Left lung (tissue), 4 donors: ENCODE measurements at regions not wholly inside any gene's neighbourhood (a gene's known extent, or its start where the extent isn't known, plus 50 kb on each side); places are given as distances from the start of the nearest gene placed in this dataset.
"Not testable (repeated sequence)": the region's sequence is repeated elsewhere in the genome, so short reads cannot be mapped to it uniquely, and the experiment has no call there.

Experiments used
- ATAC-seq: fragments of 200-7000 bp; cut with Tn5 transposase; one replicate; pipeline ENCODE4 v1.9.1; 2020; ENCODE audit warnings: moderate library complexity
- DNase-seq, 4 donors: peaks; one replicate each; pipeline ENCODE4 v3.0.0-alpha.2; 2013 to 2020
- H3K27ac ChIP-seq, 2 donors: fragments of 200-600 bp; sonication (generic) in 1 of 2; one replicate each; pipeline versions ENCODE4 v1.5.0 to v1.8.0; 2020 to 2021
- H3K27me3 ChIP-seq, 2 donors: fragments of 200-600 bp; sonication (generic) in 1 of 2; one replicate each; pipeline versions ENCODE4 v1.5.0 to v1.8.0; 2020 to 2021
- H3K36me3 ChIP-seq, 2 donors: fragments of 200-600 bp; sonication (generic) in 1 of 2; one replicate each; pipeline versions ENCODE4 v1.5.0 to v1.8.0; 2020 to 2021
- H3K4me1 ChIP-seq, 2 donors: fragments of 200-600 bp; one replicate each; pipeline ENCODE4 v1.8.0; 2021
- H3K4me3 ChIP-seq, 2 donors: fragments of 200-600 bp; sonication (generic) in 1 of 2; one replicate each; pipeline versions ENCODE4 v1.5.0 to v1.8.0; 2020 to 2021; ENCODE audit warnings: mild to moderate bottlenecking in 1 of 2
- H3K9me3 ChIP-seq, 2 donors: fragments of 200-600 bp; sonication (generic) in 1 of 2; one replicate each; pipeline versions ENCODE4 v1.5.0 to v1.8.0; 2020 to 2021
- CTCF ChIP-seq, 2 donors: fragments of 200-600 bp; sonication (generic) in 1 of 2; IDR thresholded peaks; one replicate each; pipeline versions ENCODE4 v1.5.0 to v1.8.0; 2021; ENCODE audit warnings: antibody characterized with exemption in 2 of 2
- intact Hi-C, 2 donors: fragments of 100-400 bp; cut with DNase I; formaldehyde crosslinking; loops; one replicate each; pipeline versions ENCODE4 v1.11.2 to v1.14.2; 2022
- donor health status: DM: no; HTN: yes; CAD: no.
- donor health status: DM: no; HTN: no; CAD: no.

GRCh38 chr12:105882404-105882803, 256.4 kb downstream of the NUAK1 start:
- ATAC-seq (peak; percentile 51), DNase-seq (peak in 1 of 4 donors; percentile 11)
- Histone ChIP-seq H3K27me3 (no peaks in the 10 kb centered on the region), H3K4me3 (no peak overlapping the region), H3K36me3 (no peaks in the 10 kb centered on the region), H3K27ac (no peak overlapping the region), H3K9me3 (no peaks in the 10 kb centered on the region), H3K4me1 (no peaks in the 10 kb centered on the region)
- intact Hi-C loops, result no loop called here
- no peak for TF ChIP-seq CTCF (IDR thresholded peaks at IDR 0.05)

- H3K27me3 ChIP-seq, result no peaks in the 10 kb centered on the region
- H3K9me3 ChIP-seq, result no peaks in the 10 kb centered on the region
- peaks cover 0 to 4% of the 10 kb centered on the region in 2 donors for H3K4me1 ChIP-seq
- intact Hi-C loops, result no loop called here
- no peak overlapping the region for H3K27ac ChIP-seq
- DNase-seq (no peak), ATAC-seq (no peak)
- no peak for TF ChIP-seq CTCF (IDR thresholded peaks at IDR 0.05)
- H3K4me3 ChIP-seq, result no peak overlapping the region
- no peaks in the 10 kb centered on the region for H3K36me3 ChIP-seq
Observed at GRCh38 chr12:105887131-105887530, 251.6 kb downstream of the NUAK1 start.

GRCh38 chr12:105888696-105889095, 250.1 kb downstream of the NUAK1 start:
- intact Hi-C loops, result no loop called here
- Histone ChIP-seq H3K4me3 (no peak overlapping the region), H3K9me3 (no peaks in the 10 kb centered on the region), H3K27me3 (no peaks in the 10 kb centered on the region), H3K36me3 (no peaks in the 10 kb centered on the region), H3K4me1 (peaks cover 0 to 4% of the 10 kb centered on the region in 2 donors), H3K27ac (no peak overlapping the region)
- DNase-seq (no peak), ATAC-seq (no peak)
- TF ChIP-seq CTCF (IDR thresholded peaks at IDR 0.05), result no peak

- H3K27ac ChIP-seq, result no peak overlapping the region
- peaks cover 0 to 4% of the 10 kb centered on the region in 2 donors for H3K4me1 ChIP-seq
- H3K4me3 ChIP-seq, result no peak overlapping the region
- intact Hi-C loops, result no loop called here
- H3K27me3 ChIP-seq, result no peaks in the 10 kb centered on the region
- no peak for TF ChIP-seq CTCF (IDR thresholded peaks at IDR 0.05)
- DNase-seq (no peak), ATAC-seq (no peak)
- no peaks in the 10 kb centered on the region for H3K36me3 ChIP-seq
- H3K9me3 ChIP-seq, result no peaks in the 10 kb centered on the region
Observed at GRCh38 chr12:105892362-105892910, 246.3 kb downstream of the NUAK1 start.

- DNase-seq, H3K4me3 ChIP-seq, H3K27ac ChIP-seq, H3K36me3 ChIP-seq, ATAC-seq, H3K9me3 ChIP-seq, H3K4me1 ChIP-seq, H3K27me3 ChIP-seq, intact Hi-C loops: not testable (repeated sequence)
Observed at GRCh38 chr12:105895197-105895832, 243.4 kb downstream of the NUAK1 start.

- H3K36me3 ChIP-seq, result no peaks in the 10 kb centered on the region
- intact Hi-C loops, result no loop called here
Observed at GRCh38 chr12:105897311-105897725, 241.4 kb downstream of the NUAK1 start.

GRCh38 chr12:105898271-105898670, 240.5 kb downstream of the NUAK1 start:
- H3K27ac ChIP-seq, ATAC-seq, H3K36me3 ChIP-seq, intact Hi-C loops, H3K9me3 ChIP-seq, H3K4me1 ChIP-seq, H3K4me3 ChIP-seq, H3K27me3 ChIP-seq, DNase-seq: not testable (repeated sequence)

More at GRCh38 chr12:105897311-105897725, 241.4 kb downstream of the NUAK1 start:
- DNase-seq (no peak), ATAC-seq (no peak)
- Histone ChIP-seq H3K4me1 (no peaks in the 10 kb centered on the region), H3K27me3 (no peaks in the 10 kb centered on the region), H3K4me3 (no peak overlapping the region), H3K9me3 (no peaks in the 10 kb centered on the region), H3K27ac (no peak overlapping the region)
- no peak for TF ChIP-seq CTCF (IDR thresholded peaks at IDR 0.05)
